Uterus (tissue), 2 donors: ENCODE measurements at regions not wholly inside any gene's neighbourhood (a gene's known extent, or its start where the extent isn't known, plus 50 kb on each side); places are given as distances from the start of the nearest gene placed in this dataset.

Experiments
- POLR2A ChIP-seq, 2 donors: fragments of 450-650 bp; IDR thresholded peaks; one replicate each; pipeline ENCODE4 v1.6.1; 2016; ENCODE audit warnings: antibody characterized with exemption in 2 of 2, mild to moderate bottlenecking in 1 of 2, moderate library complexity in 1 of 2
- TF ChIP-seq, protein P1 (sequence below), 4 experiments: fragments of 200-600 bp in 2 of 4; fragments of 450-650 bp in 2 of 4; sonication (generic) in 2 of 4; IDR thresholded peaks; one replicate each; pipeline ENCODE4 v1.5.1; 2016 to 2019; ENCODE audit warnings: antibody characterized with exemption in 4 of 4, mild to moderate bottlenecking in 2 of 4, moderate library complexity in 1 of 4

DNA sequence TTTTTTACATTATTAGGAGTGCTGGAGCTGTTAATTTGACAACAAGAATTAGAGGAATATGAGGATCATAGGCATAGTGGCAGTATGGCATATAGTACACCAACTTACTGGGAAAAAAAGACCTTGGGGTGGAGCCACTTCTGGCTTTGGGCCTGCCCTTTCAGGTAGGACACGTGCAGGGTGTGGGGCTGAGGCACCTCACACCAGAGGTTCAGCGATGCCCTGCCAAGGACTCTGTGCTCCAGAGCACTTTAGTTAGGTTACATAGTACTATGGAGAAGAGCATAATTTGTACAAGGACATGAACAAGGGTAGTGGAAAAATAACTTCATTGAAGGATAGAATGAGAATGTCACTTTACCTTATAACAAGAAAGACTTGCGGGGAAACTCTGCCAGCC, 77.1 kb upstream of the CD302 start:
- TF ChIP-seq, protein P1, sequence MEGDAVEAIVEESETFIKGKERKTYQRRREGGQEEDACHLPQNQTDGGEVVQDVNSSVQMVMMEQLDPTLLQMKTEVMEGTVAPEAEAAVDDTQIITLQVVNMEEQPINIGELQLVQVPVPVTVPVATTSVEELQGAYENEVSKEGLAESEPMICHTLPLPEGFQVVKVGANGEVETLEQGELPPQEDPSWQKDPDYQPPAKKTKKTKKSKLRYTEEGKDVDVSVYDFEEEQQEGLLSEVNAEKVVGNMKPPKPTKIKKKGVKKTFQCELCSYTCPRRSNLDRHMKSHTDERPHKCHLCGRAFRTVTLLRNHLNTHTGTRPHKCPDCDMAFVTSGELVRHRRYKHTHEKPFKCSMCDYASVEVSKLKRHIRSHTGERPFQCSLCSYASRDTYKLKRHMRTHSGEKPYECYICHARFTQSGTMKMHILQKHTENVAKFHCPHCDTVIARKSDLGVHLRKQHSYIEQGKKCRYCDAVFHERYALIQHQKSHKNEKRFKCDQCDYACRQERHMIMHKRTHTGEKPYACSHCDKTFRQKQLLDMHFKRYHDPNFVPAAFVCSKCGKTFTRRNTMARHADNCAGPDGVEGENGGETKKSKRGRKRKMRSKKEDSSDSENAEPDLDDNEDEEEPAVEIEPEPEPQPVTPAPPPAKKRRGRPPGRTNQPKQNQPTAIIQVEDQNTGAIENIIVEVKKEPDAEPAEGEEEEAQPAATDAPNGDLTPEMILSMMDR (IDR thresholded peaks at IDR 0.05) = no peak
- TF ChIP-seq POLR2A (IDR thresholded peaks at IDR 0.05) = no peak
